ENCODE measurements at regions not wholly inside any gene's neighbourhood (a gene's known extent, or its start where the extent isn't known, plus 50 kb on each side); places are given as distances from the start of the nearest gene placed in this dataset.
"Not testable (repeated sequence)": the region's sequence is repeated elsewhere in the genome, so short reads cannot be mapped to it uniquely, and the experiment has no call there.

DNA sequence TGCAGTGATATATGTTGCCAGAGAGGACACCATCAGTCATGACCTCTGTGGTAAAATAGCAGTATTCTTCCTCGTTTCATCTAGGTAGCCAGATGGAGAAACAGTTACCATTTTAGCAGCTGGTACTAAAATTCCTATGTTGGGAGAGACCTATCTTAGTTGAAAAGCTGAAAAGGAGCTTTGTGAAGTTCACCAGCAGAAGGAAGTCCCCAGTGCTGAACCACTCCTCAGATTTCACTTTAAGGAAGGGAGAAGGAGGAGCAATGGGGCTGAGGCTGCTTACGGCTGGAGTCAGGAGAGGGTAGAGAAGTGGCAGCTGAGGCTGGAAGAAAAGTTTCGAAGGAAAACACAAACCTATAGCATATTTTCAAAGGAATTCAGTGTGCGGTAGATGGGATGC lies 103.7 kb downstream of the ATXN3L start:
- no peak overlapping the region for H3K4me3 ChIP-seq (ENCODE audit: low read depth, low read length, poor library complexity, severe bottlenecking)
- H3K9me2 ChIP-seq (ENCODE audit: low read depth, low read length), result no peaks in the 10 kb centered on the region
- H3K27me3 ChIP-seq (ENCODE audit: insufficient read depth, low read length), result no peaks in the 10 kb centered on the region
- TF ChIP-seq, protein P1, sequence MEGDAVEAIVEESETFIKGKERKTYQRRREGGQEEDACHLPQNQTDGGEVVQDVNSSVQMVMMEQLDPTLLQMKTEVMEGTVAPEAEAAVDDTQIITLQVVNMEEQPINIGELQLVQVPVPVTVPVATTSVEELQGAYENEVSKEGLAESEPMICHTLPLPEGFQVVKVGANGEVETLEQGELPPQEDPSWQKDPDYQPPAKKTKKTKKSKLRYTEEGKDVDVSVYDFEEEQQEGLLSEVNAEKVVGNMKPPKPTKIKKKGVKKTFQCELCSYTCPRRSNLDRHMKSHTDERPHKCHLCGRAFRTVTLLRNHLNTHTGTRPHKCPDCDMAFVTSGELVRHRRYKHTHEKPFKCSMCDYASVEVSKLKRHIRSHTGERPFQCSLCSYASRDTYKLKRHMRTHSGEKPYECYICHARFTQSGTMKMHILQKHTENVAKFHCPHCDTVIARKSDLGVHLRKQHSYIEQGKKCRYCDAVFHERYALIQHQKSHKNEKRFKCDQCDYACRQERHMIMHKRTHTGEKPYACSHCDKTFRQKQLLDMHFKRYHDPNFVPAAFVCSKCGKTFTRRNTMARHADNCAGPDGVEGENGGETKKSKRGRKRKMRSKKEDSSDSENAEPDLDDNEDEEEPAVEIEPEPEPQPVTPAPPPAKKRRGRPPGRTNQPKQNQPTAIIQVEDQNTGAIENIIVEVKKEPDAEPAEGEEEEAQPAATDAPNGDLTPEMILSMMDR (IDR thresholded peaks at IDR 0.05; ENCODE audit: low read length), result no peak
- TF ChIP-seq EZH2 (IDR thresholded peaks at IDR 0.05; ENCODE audit: borderline replicate concordance, low read length), result no peak
- peaks cover 13% of the 10 kb centered on the region for H3K4me1 ChIP-seq (ENCODE audit: insufficient read depth, low read length, severe bottlenecking)
- no peaks in the 10 kb centered on the region for H4K20me1 ChIP-seq (ENCODE audit: insufficient read depth, low read length)
- H3K79me2 ChIP-seq (ENCODE audit: insufficient read depth, low read length), result no peaks in the 10 kb centered on the region
- H3K27ac ChIP-seq (ENCODE audit: low read depth, low read length, poor library complexity, severe bottlenecking), result no peak overlapping the region
- H3K36me3 ChIP-seq (ENCODE audit: insufficient read depth, low read length), result no peaks in the 10 kb centered on the region
- H3K9me3 ChIP-seq (ENCODE audit: low read length), result no peaks in the 10 kb centered on the region
- H3K9ac ChIP-seq (ENCODE audit: low read length), result no peak overlapping the region
- H2AFZ ChIP-seq (ENCODE audit: low read length), result no peak overlapping the region
- H3K4me2 ChIP-seq (ENCODE audit: low read length), result no peak overlapping the region
- no peaks in the 10 kb centered on the region for H3F3A ChIP-seq (ENCODE audit: insufficient read depth, low read length)

DNA sequence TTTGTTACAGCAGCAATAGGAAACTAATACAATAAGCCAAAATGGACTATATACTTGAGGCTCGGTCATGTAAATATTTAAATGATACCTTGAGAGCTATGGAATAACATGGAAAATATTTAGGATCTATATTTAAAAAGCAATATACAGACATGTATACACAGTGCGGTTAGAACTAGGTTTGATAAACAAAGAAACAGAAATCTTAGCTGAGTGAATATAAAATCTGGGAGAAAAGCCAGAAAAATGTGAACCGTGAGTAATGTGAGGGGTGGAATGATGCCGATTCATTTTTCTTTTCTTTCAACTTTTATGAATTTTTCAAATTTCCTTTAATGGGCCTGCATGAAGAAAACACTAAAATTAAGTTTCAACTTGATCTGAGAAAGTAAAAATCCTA lies 104.1 kb downstream of the ATXN3L start:
- Histone ChIP-seq H4K20me1 (ENCODE audit: insufficient read depth, low read length) (no peaks in the 10 kb centered on the region), H3K27me3 (ENCODE audit: insufficient read depth, low read length) (no peaks in the 10 kb centered on the region), H2AFZ (ENCODE audit: low read length) (no peak overlapping the region), H3K9me2 (ENCODE audit: low read depth, low read length) (no peaks in the 10 kb centered on the region), H3K4me3 (ENCODE audit: low read depth, low read length, poor library complexity, severe bottlenecking) (no peak overlapping the region), H3K4me2 (ENCODE audit: low read length) (no peak overlapping the region), H3K27ac (ENCODE audit: low read depth, low read length, poor library complexity, severe bottlenecking) (no peak overlapping the region), H3K79me2 (ENCODE audit: insufficient read depth, low read length) (no peaks in the 10 kb centered on the region), H3K9ac (ENCODE audit: low read length) (no peak overlapping the region), H3K4me1 (ENCODE audit: insufficient read depth, low read length, severe bottlenecking) (peaks cover 9% of the 10 kb centered on the region), H3K36me3 (ENCODE audit: insufficient read depth, low read length) (no peaks in the 10 kb centered on the region), H3F3A (ENCODE audit: insufficient read depth, low read length) (no peaks in the 10 kb centered on the region), H3K9me3 (ENCODE audit: low read length) (no peaks in the 10 kb centered on the region)
- TF ChIP-seq, protein P1 (IDR thresholded peaks at IDR 0.05; ENCODE audit: low read length), result no peak

DNA sequence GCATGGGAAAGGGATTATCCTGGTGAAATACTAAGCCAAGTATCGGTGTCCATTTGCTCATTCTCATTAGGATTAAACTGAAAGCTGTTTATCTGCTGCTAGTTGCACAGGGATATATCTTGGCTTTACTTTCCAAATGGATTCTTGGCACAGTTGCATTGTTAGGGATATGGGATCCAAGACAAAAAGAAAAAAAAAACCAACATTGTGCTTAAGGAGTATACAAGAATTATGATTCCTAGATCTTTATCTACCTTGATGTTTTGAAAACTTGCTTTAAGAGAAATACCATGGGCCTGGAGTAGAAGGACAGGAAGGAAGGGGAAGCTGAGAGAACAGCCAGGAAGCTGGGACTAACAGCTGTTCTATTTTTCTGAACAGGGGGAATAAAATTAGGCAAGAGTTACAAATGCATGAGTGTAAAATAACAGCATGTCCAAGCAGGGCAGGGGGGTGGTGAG lies 107.6 kb downstream of the ATXN3L start:
- no peak overlapping the region for H3K27ac ChIP-seq (ENCODE audit: low read depth, low read length, poor library complexity, severe bottlenecking)
- no peaks in the 10 kb centered on the region for H4K20me1 ChIP-seq (ENCODE audit: insufficient read depth, low read length)
- H3K79me2 ChIP-seq (ENCODE audit: insufficient read depth, low read length), result no peaks in the 10 kb centered on the region
- H2AFZ ChIP-seq (ENCODE audit: low read length), result no peak overlapping the region
- no peak for TF ChIP-seq EZH2 (IDR thresholded peaks at IDR 0.05; ENCODE audit: borderline replicate concordance, low read length)
- TF ChIP-seq, protein P1 (IDR thresholded peaks at IDR 0.05; ENCODE audit: low read length), result no peak
- no peaks in the 10 kb centered on the region for H3F3A ChIP-seq (ENCODE audit: insufficient read depth, low read length)
- no peak overlapping the region for H3K9ac ChIP-seq (ENCODE audit: low read length)
- H3K9me2 ChIP-seq (ENCODE audit: low read depth, low read length), result no peaks in the 10 kb centered on the region
- no peaks in the 10 kb centered on the region for H3K36me3 ChIP-seq (ENCODE audit: insufficient read depth, low read length)
- H3K27me3 ChIP-seq (ENCODE audit: insufficient read depth, low read length), result no peaks in the 10 kb centered on the region
- H3K9me3 ChIP-seq (ENCODE audit: low read length), result no peaks in the 10 kb centered on the region
- H3K4me2 ChIP-seq (ENCODE audit: low read length), result no peak overlapping the region
- H3K4me1 ChIP-seq (ENCODE audit: insufficient read depth, low read length, severe bottlenecking), result no peaks in the 10 kb centered on the region
- no peak overlapping the region for H3K4me3 ChIP-seq (ENCODE audit: low read depth, low read length, poor library complexity, severe bottlenecking)

DNA sequence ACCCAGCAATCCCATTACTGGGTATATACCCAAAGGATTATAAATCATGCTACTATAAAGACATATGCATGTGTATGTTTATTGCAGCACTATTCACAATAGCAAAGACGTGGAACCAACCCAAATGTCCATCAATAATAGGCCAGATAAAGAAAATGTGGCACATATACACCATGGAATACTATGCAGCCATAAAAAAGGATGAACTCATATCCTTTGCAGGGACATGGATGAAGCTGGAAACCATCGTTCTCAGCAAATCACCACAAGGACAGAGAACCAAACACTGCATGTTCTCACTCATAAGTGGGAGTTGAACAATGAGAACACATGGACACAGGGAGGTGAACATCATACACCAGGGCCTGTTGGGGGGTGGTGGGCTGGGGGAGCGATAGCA lies 109.7 kb downstream of the ATXN3L start:
- H4K20me1 ChIP-seq (ENCODE audit: insufficient read depth, low read length); H3K9me3 ChIP-seq (ENCODE audit: low read length); H3K4me3 ChIP-seq (ENCODE audit: low read depth, low read length, poor library complexity, severe bottlenecking); H3K27ac ChIP-seq (ENCODE audit: low read depth, low read length, poor library complexity, severe bottlenecking); H3K9ac ChIP-seq (ENCODE audit: low read length); H3K4me2 ChIP-seq (ENCODE audit: low read length); H3K27me3 ChIP-seq (ENCODE audit: insufficient read depth, low read length); H3F3A ChIP-seq (ENCODE audit: insufficient read depth, low read length); H3K79me2 ChIP-seq (ENCODE audit: insufficient read depth, low read length); H3K36me3 ChIP-seq (ENCODE audit: insufficient read depth, low read length); H2AFZ ChIP-seq (ENCODE audit: low read length); H3K9me2 ChIP-seq (ENCODE audit: low read depth, low read length): not testable (repeated sequence)
- H3K4me1 ChIP-seq (ENCODE audit: insufficient read depth, low read length, severe bottlenecking), result peaks cover 12% of the 10 kb centered on the region

DNA sequence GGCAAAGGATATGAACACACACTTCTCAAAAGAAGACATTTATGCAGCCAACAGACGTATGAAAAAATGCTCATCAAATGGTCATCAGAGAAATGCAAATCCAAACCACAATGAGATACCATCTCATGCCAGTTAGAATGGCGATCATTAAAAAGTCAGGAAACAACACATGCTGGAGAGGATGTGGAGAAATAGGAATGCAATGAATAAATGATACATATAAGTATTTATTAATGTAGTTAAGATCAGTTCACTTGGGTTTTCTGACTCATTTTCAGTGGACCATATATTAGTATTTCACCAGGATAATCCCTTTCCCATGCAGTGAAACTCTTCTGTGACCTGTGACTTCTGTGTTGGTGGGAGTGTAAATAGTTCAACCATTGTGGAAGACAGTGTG lies 110.1 kb downstream of the ATXN3L start:
- not testable (repeated sequence) for H3K9ac ChIP-seq (ENCODE audit: low read length)

More for the DNA sequence above, 110.1 kb downstream of the ATXN3L start:
- not testable (repeated sequence) for H3K79me2 ChIP-seq (ENCODE audit: insufficient read depth, low read length); H2AFZ ChIP-seq (ENCODE audit: low read length); H4K20me1 ChIP-seq (ENCODE audit: insufficient read depth, low read length); H3K27me3 ChIP-seq (ENCODE audit: insufficient read depth, low read length); H3K9me2 ChIP-seq (ENCODE audit: low read depth, low read length); H3K4me3 ChIP-seq (ENCODE audit: low read depth, low read length, poor library complexity, severe bottlenecking); H3K4me2 ChIP-seq (ENCODE audit: low read length); H3K27ac ChIP-seq (ENCODE audit: low read depth, low read length, poor library complexity, severe bottlenecking); H3K9me3 ChIP-seq (ENCODE audit: low read length); H3F3A ChIP-seq (ENCODE audit: insufficient read depth, low read length); H3K36me3 ChIP-seq (ENCODE audit: insufficient read depth, low read length)
- peaks cover 12% of the 10 kb centered on the region for H3K4me1 ChIP-seq (ENCODE audit: insufficient read depth, low read length, severe bottlenecking)

All from OCI-LY1 (cell line).